Naive thymus-derived CD4-positive, alpha-beta T cell (primary cell): ENCODE measurements at regions not wholly inside any gene's neighbourhood (a gene's known extent, or its start where the extent isn't known, plus 50 kb on each side); places are given as distances from the start of the nearest gene placed in this dataset.

Experiments used
- ATAC-seq: fragments of 150-1000 bp; cut with Tn5 transposase; 2 replicates; pipeline ENCODE4 v1.10.0; 2021; ENCODE audit warnings: mild to moderate bottlenecking, moderate library complexity
- CTCF ChIA-PET: fragments of 350-600 bp; sonication (Branson Sonifier 250); formaldehyde crosslinking; loops from one replicate; lab custom pipeline; 2021; ENCODE audit warnings: antibody characterized with exemption; lab: Charles Lee
- POLR2A ChIA-PET: fragments of 350-600 bp; sonication (Branson Sonifier 250); formaldehyde crosslinking; loops from one replicate; lab custom pipeline; 2021; ENCODE audit warnings: antibody characterized with exemption, inconsistent platforms; lab: Charles Lee
- DNase-seq, 9 donors: peaks; one replicate each; pipeline versions ENCODE4 v3.0.0 to v3.0.0-alpha.2; 2020 to 2022; ENCODE audit warnings: mixed read lengths in 1 of 9
- H3K27ac ChIP-seq: one replicate; pipeline ENCODE4 v1.7.0; 2013; ENCODE audit warnings: mild to moderate bottlenecking, low read depth, low read length, moderate library complexity
- H3K27me3 ChIP-seq, 2 donors: one replicate each; pipeline ENCODE4 v1.7.0; 2013; ENCODE audit warnings: low read length in 2 of 2, mild to moderate bottlenecking in 2 of 2, moderate library complexity in 2 of 2; ENCODE audit not compliant: control insufficient read depth in 2 of 2, insufficient read depth in 2 of 2
- H3K36me3 ChIP-seq, 3 experiments: 1 replicate in 2 of 3; 2 replicates in 1 of 3; pipeline ENCODE4 v1.7.0; 2013; ENCODE audit warnings: low read length in 3 of 3, mild to moderate bottlenecking in 3 of 3, moderate library complexity in 1 of 3; ENCODE audit not compliant: insufficient read depth in 3 of 3, control insufficient read depth in 2 of 3
- H3K4me1 ChIP-seq, 2 donors: one replicate each; pipeline ENCODE4 v1.7.0; 2013; ENCODE audit warnings: low read length in 2 of 2, mild to moderate bottlenecking in 2 of 2, moderate library complexity in 1 of 2; ENCODE audit not compliant: control insufficient read depth in 2 of 2, insufficient read depth in 2 of 2
- H3K4me3 ChIP-seq: 2 replicates; pipeline ENCODE4 v1.7.0; 2013; ENCODE audit warnings: mild to moderate bottlenecking, low read length
- H3K9me3 ChIP-seq, 3 experiments: 1 replicate in 2 of 3; 2 replicates in 1 of 3; pipeline ENCODE4 v1.7.0; 2013; ENCODE audit warnings: low read length in 3 of 3; ENCODE audit not compliant: control insufficient read depth in 2 of 3
- H3K27ac Mint-ChIP-seq, 9 donors: one replicate each; pipeline ENCODE4 v1.8.0; 2020 to 2022; ENCODE audit warnings: mixed read lengths in 9 of 9, mild to moderate bottlenecking in 8 of 9, moderate library complexity in 5 of 9, inconsistent platforms in 2 of 9
- H3K27me3 Mint-ChIP-seq, 5 donors: one replicate each; pipeline ENCODE4 v1.8.0; 2021 to 2022; ENCODE audit warnings: mixed read lengths in 5 of 5, mild to moderate bottlenecking in 1 of 5
- H3K36me3 Mint-ChIP-seq, 5 donors: one replicate each; pipeline ENCODE4 v1.8.0; 2020 to 2022; ENCODE audit warnings: mixed read lengths in 5 of 5, mild to moderate bottlenecking in 3 of 5, inconsistent platforms in 1 of 5
- H3K4me1 Mint-ChIP-seq, 7 donors: one replicate each; pipeline ENCODE4 v1.8.0; 2020 to 2022; ENCODE audit warnings: mixed read lengths in 7 of 7, mild to moderate bottlenecking in 3 of 7, inconsistent platforms in 1 of 7
- H3K4me3 Mint-ChIP-seq, 10 donors: one replicate each; pipeline ENCODE4 v1.8.0; 2020 to 2022; ENCODE audit warnings: mild to moderate bottlenecking in 10 of 10, mixed read lengths in 10 of 10, moderate library complexity in 6 of 10, inconsistent platforms in 2 of 10
- H3K9me3 Mint-ChIP-seq, 11 donors: one replicate each; pipeline ENCODE4 v1.8.0; 2020 to 2022; ENCODE audit warnings: mixed read lengths in 11 of 11, mild to moderate bottlenecking in 4 of 11, inconsistent platforms in 1 of 11, moderate library complexity in 1 of 11
- intact Hi-C, 2 donors: fragments of 100-400 bp; cut with micrococcal nuclease; formaldehyde crosslinking; loops; one replicate each; pipeline ENCODE4 v1.15.1; 2023

GRCh38 chr1:217253985-217254384 is 376.9 kb downstream of the GPATCH2 start:
- no peaks in the 10 kb centered on the region for H3K4me1 Mint-ChIP-seq
- intact Hi-C loops = no loop called here
- no peak overlapping the region for H3K4me3 Mint-ChIP-seq
- Histone ChIP-seq H3K4me3 (no peak overlapping the region), H3K27me3 (no peaks in the 10 kb centered on the region), H3K27ac (no peak overlapping the region), H3K4me1 (no peaks in the 10 kb centered on the region), H3K36me3 (no peaks in the 10 kb centered on the region), H3K9me3 (no peaks in the 10 kb centered on the region)
- H3K27me3 Mint-ChIP-seq = peaks cover 0 to 4% (median 0%) of the 10 kb centered on the region in 5 donors
- ATAC-seq (no peak), DNase-seq (no peak)
- no peak overlapping the region for H3K27ac Mint-ChIP-seq
- ChIA-PET POLR2A (no interaction called here), CTCF (no interaction called here)
- H3K9me3 Mint-ChIP-seq = peaks cover 0 to 9% (median 4%) of the 10 kb centered on the region in 11 donors
- H3K36me3 Mint-ChIP-seq = peaks cover 0 to 3% (median 0%) of the 10 kb centered on the region in 5 donors

GRCh38 chr1:217253351-217253750 is 377.5 kb downstream of the GPATCH2 start:
- CTCF ChIA-PET = no interaction called here
- peaks cover 0 to 3% (median 0%) of the 10 kb centered on the region in 5 donors for H3K36me3 Mint-ChIP-seq
- Histone ChIP-seq H3K27me3 (no peaks in the 10 kb centered on the region), H3K27ac (no peak overlapping the region), H3K9me3 (no peaks in the 10 kb centered on the region), H3K36me3 (no peaks in the 10 kb centered on the region), H3K4me1 (no peaks in the 10 kb centered on the region), H3K4me3 (no peak overlapping the region)
- ATAC-seq (no peak), DNase-seq (no peak)
- peaks cover 0 to 9% (median 4%) of the 10 kb centered on the region in 11 donors for H3K9me3 Mint-ChIP-seq
- peaks cover 0 to 4% (median 0%) of the 10 kb centered on the region in 5 donors for H3K27me3 Mint-ChIP-seq
- no peak overlapping the region for H3K27ac Mint-ChIP-seq
- intact Hi-C loops = no loop called here
- no peaks in the 10 kb centered on the region for H3K4me1 Mint-ChIP-seq
- POLR2A ChIA-PET = no interaction called here
- no peak overlapping the region for H3K4me3 Mint-ChIP-seq

GRCh38 chr1:217251121-217251520 is 379.8 kb downstream of the GPATCH2 start:
- H3K4me1 Mint-ChIP-seq = no peaks in the 10 kb centered on the region
- Histone ChIP-seq H3K9me3 (no peaks in the 10 kb centered on the region), H3K36me3 (no peaks in the 10 kb centered on the region), H3K27ac (no peak overlapping the region), H3K4me1 (no peaks in the 10 kb centered on the region), H3K4me3 (no peak overlapping the region), H3K27me3 (no peaks in the 10 kb centered on the region)
- intact Hi-C loops = no loop called here
- H3K27ac Mint-ChIP-seq = no peak overlapping the region
- POLR2A ChIA-PET = no interaction called here
- no peak overlapping the region for H3K4me3 Mint-ChIP-seq
- no peak for ATAC-seq
- H3K36me3 Mint-ChIP-seq = peaks cover 0 to 3% (median 0%) of the 10 kb centered on the region in 5 donors
- peaks cover 0 to 7% (median 2%) of the 10 kb centered on the region in 11 donors for H3K9me3 Mint-ChIP-seq
- CTCF ChIA-PET = no interaction called here
- DNase-seq = no peak
- H3K27me3 Mint-ChIP-seq = peaks cover 0 to 4% (median 0%) of the 10 kb centered on the region in 5 donors

GRCh38 chr1:217249857-217250256 is 381.0 kb downstream of the GPATCH2 start:
- H3K4me3 ChIP-seq = no peak overlapping the region
- ATAC-seq (no peak), DNase-seq (no peak)
- Mint-ChIP-seq H3K36me3 (peaks cover 0 to 3% (median 0%) of the 10 kb centered on the region in 5 donors), H3K27me3 (peaks cover 0 to 4% (median 0%) of the 10 kb centered on the region in 5 donors), H3K4me1 (no peaks in the 10 kb centered on the region), H3K9me3 (peaks cover 0 to 7% (median 3%) of the 10 kb centered on the region in 11 donors), H3K27ac (no peak overlapping the region), H3K4me3 (no peak overlapping the region)
- CTCF ChIA-PET = no interaction called here
- no peaks in the 10 kb centered on the region for H3K9me3 ChIP-seq
- H3K27ac ChIP-seq = no peak overlapping the region
- POLR2A ChIA-PET = no interaction called here
- no peaks in the 10 kb centered on the region for H3K27me3 ChIP-seq
- intact Hi-C loops = no loop called here
- no peaks in the 10 kb centered on the region for H3K36me3 ChIP-seq
- H3K4me1 ChIP-seq = no peaks in the 10 kb centered on the region

GRCh38 chr1:217244971-217245370 is 385.9 kb downstream of the GPATCH2 start:
- DNase-seq (no peak), ATAC-seq (no peak)
- Histone ChIP-seq H3K27ac (no peak overlapping the region), H3K9me3 (no peaks in the 10 kb centered on the region), H3K27me3 (no peaks in the 10 kb centered on the region), H3K4me3 (no peak overlapping the region), H3K4me1 (no peaks in the 10 kb centered on the region), H3K36me3 (no peaks in the 10 kb centered on the region)
- H3K27ac Mint-ChIP-seq = no peak overlapping the region
- intact Hi-C loops = no loop called here
- H3K36me3 Mint-ChIP-seq = no peaks in the 10 kb centered on the region
- no peaks in the 10 kb centered on the region for H3K4me1 Mint-ChIP-seq
- H3K9me3 Mint-ChIP-seq = peaks cover 0 to 4% (median 1%) of the 10 kb centered on the region in 11 donors
- H3K4me3 Mint-ChIP-seq = no peak overlapping the region
- CTCF ChIA-PET = no interaction called here
- POLR2A ChIA-PET = no interaction called here
- no peaks in the 10 kb centered on the region for H3K27me3 Mint-ChIP-seq

- no peaks in the 10 kb centered on the region for H3K4me1 ChIP-seq
- H3K27ac ChIP-seq = no peak overlapping the region
- no peaks in the 10 kb centered on the region for H3K9me3 ChIP-seq
- ChIA-PET POLR2A (no interaction called here), CTCF (no interaction called here)
- ATAC-seq (no peak), DNase-seq (no peak)
- intact Hi-C loops = no loop called here
- H3K36me3 Mint-ChIP-seq = peaks cover 0 to 3% (median 0%) of the 10 kb centered on the region in 5 donors
- H3K4me1 Mint-ChIP-seq = no peaks in the 10 kb centered on the region
- peaks cover 0 to 5% (median 0%) of the 10 kb centered on the region in 5 donors for H3K27me3 Mint-ChIP-seq
- no peak overlapping the region for H3K4me3 ChIP-seq
- no peaks in the 10 kb centered on the region for H3K27me3 ChIP-seq
- H3K36me3 ChIP-seq = no peaks in the 10 kb centered on the region
- H3K27ac Mint-ChIP-seq = no peak overlapping the region
- H3K9me3 Mint-ChIP-seq = peaks cover 0 to 11% (median 1%) of the 10 kb centered on the region in 11 donors
- H3K4me3 Mint-ChIP-seq = no peak overlapping the region
These were observed 390.2 kb downstream of the GPATCH2 start for GRCh38 chr1:217240656-217241055.

- Histone ChIP-seq H3K27me3 (no peaks in the 10 kb centered on the region), H3K9me3 (no peaks in the 10 kb centered on the region), H3K4me1 (no peaks in the 10 kb centered on the region), H3K4me3 (no peak overlapping the region), H3K27ac (no peak overlapping the region), H3K36me3 (no peaks in the 10 kb centered on the region)
- Mint-ChIP-seq H3K27me3 (peaks cover 0 to 5% (median 0%) of the 10 kb centered on the region in 5 donors), H3K4me1 (no peaks in the 10 kb centered on the region), H3K36me3 (peaks cover 0 to 3% (median 0%) of the 10 kb centered on the region in 5 donors), H3K9me3 (peaks cover 0 to 11% (median 1%) of the 10 kb centered on the region in 11 donors), H3K27ac (no peak overlapping the region), H3K4me3 (no peak overlapping the region)
- intact Hi-C loops = no loop called here
- DNase-seq = no peak
- ATAC-seq = no peak
- POLR2A ChIA-PET = no interaction called here
- CTCF ChIA-PET = no interaction called here
These were observed 391.9 kb downstream of the GPATCH2 start for GRCh38 chr1:217238945-217239344.
